Prostate gland (tissue), 1 donor: ENCODE measurements at regions not wholly inside any gene's neighbourhood (a gene's known extent, or its start where the extent isn't known, plus 50 kb on each side); places are given as distances from the start of the nearest gene placed in this dataset.

ENCODE experiments used
- POLR2A ChIP-seq: fragments of 450-650 bp; IDR thresholded peaks from one replicate; pipeline ENCODE4 v1.6.1; 2016; ENCODE audit warnings: antibody characterized with exemption, mild to moderate bottlenecking
- POLR2AphosphoS5 ChIP-seq: sonication (generic); formaldehyde crosslinking; IDR thresholded peaks from one replicate; pipeline ENCODE4 v1.6.1; 2017; ENCODE audit warnings: antibody characterized with exemption

DNA sequence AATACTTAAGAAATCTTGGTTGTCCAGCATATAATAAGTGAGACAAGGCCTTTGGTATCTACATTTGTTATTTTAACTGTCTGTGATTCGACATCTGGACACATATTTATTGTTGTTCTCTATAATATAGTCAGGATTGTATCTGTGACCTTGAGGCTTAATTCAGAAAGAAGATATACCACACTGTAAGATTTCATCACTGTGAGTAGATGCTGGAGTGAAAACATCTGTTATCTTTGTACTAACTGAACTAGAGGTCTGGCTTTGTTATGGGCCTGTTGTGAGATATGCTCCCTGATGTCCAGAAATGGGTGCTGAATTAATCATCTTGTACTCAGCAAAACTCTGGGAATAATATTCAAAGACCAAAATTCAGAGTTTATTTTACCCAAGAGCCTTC is 148.5 kb downstream of the ISOC1 start:
- TF ChIP-seq POLR2A = no peak
- TF ChIP-seq POLR2AphosphoS5 = no peak
